Activated CD4-positive, alpha-beta T cell treated with anti-CD3 and anti-CD28 coated beads, Interleukin-2, amount 50 U/mL, for 24 hours (primary cell): ENCODE measurements at regions not wholly inside any gene's neighbourhood (a gene's known extent, or its start where the extent isn't known, plus 50 kb on each side); places are given as distances from the start of the nearest gene placed in this dataset.

ENCODE experiments used
- DNase-seq, 2 donors: peaks; one replicate each; pipeline ENCODE4 v3.0.0-alpha.2; 2020; ENCODE audit warnings: low read depth in 1 of 2, low spot score in 1 of 2

- DNase-seq: no peak
These were observed 86.1 kb upstream of the CYYR1 start for GRCh38 chr21:26659182-26659581.

- no peak for DNase-seq
These were observed 82.4 kb upstream of the CYYR1 start for GRCh38 chr21:26655460-26655859.

GRCh38 chr21:26653430-26653829 is 80.3 kb upstream of the CYYR1 start:
- no peak for DNase-seq

- no peak for DNase-seq
These were observed 79.8 kb upstream of the CYYR1 start for GRCh38 chr21:26652854-26653253.

GRCh38 chr21:26641062-26641461 is 68.0 kb upstream of the CYYR1 start:
- no peak for DNase-seq

GRCh38 chr21:26637201-26637745 is 64.2 kb upstream of the CYYR1 start:
- no peak for DNase-seq

GRCh38 chr21:26635681-26636080 is 62.6 kb upstream of the CYYR1 start:
- DNase-seq: no peak

GRCh38 chr21:26632691-26633090 is 59.6 kb upstream of the CYYR1 start:
- no peak for DNase-seq

GRCh38 chr21:26626187-26626586 is 53.1 kb upstream of the CYYR1 start:
- no peak for DNase-seq

- no peak for DNase-seq
These were observed 52.0 kb upstream of the CYYR1 start for GRCh38 chr21:26624983-26625519.
